H1 (cell line): ENCODE measurements at regions not wholly inside any gene's neighbourhood (a gene's known extent, or its start where the extent isn't known, plus 50 kb on each side); places are given as distances from the start of the nearest gene placed in this dataset.
"Not testable (repeated sequence)": the region's sequence is repeated elsewhere in the genome, so short reads cannot be mapped to it uniquely, and the experiment has no call there.

Experiments used
- CTCF ChIA-PET: fragments of 300-600 bp; sonication (Branson Sonifier 250); formaldehyde crosslinking; loops from one replicate; lab custom pipeline; 2021; ENCODE audit not compliant: partially characterized antibody; lab: Charles Lee
- POLR2A ChIA-PET: fragments of 300-600 bp; sonication (Branson Sonifier 250); formaldehyde crosslinking; loops from one replicate; lab custom pipeline; 2021; ENCODE audit warnings: inconsistent platforms; ENCODE audit not compliant: partially characterized antibody; lab: Charles Lee
- DNase-seq, 2 experiments: peaks; one replicate each; pipeline versions ENCODE4 v3.0.0 to v3.0.0-alpha.2; 2010 to 2022; ENCODE audit warnings: low spot score in 2 of 2, low read depth in 1 of 2, mixed read lengths in 1 of 2
- FAIRE-seq: peaks from 2 replicates; lab custom pipeline; 2011; peaks lifted over from hg19 to GRCh38; lab: Jason Lieb, UNC
- H2AFZ ChIP-seq: 2 replicates; pipeline ENCODE4 v1.8.1; 2012; ENCODE audit warnings: low read length, inconsistent platforms
- H2AK5ac ChIP-seq: 2 replicates; pipeline ENCODE4 v1.6.1; 2013; ENCODE audit warnings: low read depth, low read length
- H2BK120ac ChIP-seq: replicated peaks from 2 replicates; pipeline ENCODE3; 2013; ENCODE audit warnings: low read depth, low read length, inconsistent platforms
- H2BK12ac ChIP-seq: 2 replicates; pipeline ENCODE4 v1.6.1; 2013; ENCODE audit warnings: low read depth, low read length
- H2BK15ac ChIP-seq: 2 replicates; pipeline ENCODE4 v1.6.1; 2013; ENCODE audit warnings: low read length
- H2BK20ac ChIP-seq: 2 replicates; pipeline ENCODE4 v1.6.1; 2013; ENCODE audit warnings: low read length
- H2BK5ac ChIP-seq: 2 replicates; pipeline ENCODE4 v1.6.1; 2013; ENCODE audit warnings: low read depth, low read length
- H3K14ac ChIP-seq: 2 replicates; pipeline ENCODE4 v1.6.1; 2013; ENCODE audit warnings: inconsistent platforms; ENCODE audit not compliant: insufficient read length
- H3K18ac ChIP-seq: 2 replicates; pipeline ENCODE4 v1.6.1; 2013; ENCODE audit warnings: low read length; ENCODE audit errors: extremely low read depth
- H3K23ac ChIP-seq: 2 replicates; pipeline ENCODE4 v1.6.1; 2013; ENCODE audit warnings: inconsistent platforms; ENCODE audit not compliant: insufficient read length
- H3K23me2 ChIP-seq: 2 replicates; pipeline ENCODE4 v1.6.1; 2013; ENCODE audit warnings: low read depth, low read length
- H3K27ac ChIP-seq: 2 replicates; pipeline ENCODE4 v1.6.1; 2011; ENCODE audit warnings: low read depth, low read length, inconsistent platforms
- H3K27me3 ChIP-seq, 4 experiments: replicated peaks in 1 of 4; 1 replicate in 1 of 4; 2 replicates in 3 of 4; pipeline versions ENCODE4 v1.6.1 to v1.8.1; 2011 to 2013; ENCODE audit warnings: low read length in 3 of 4, mild to moderate bottlenecking in 3 of 4, inconsistent platforms in 2 of 4, mixed read lengths in 2 of 4, moderate library complexity in 1 of 4; ENCODE audit not compliant: control insufficient read depth in 3 of 4, insufficient read depth in 3 of 4; ENCODE audit errors: extremely low read depth in 1 of 4
- H3K36me3 ChIP-seq, 4 experiments: 2 replicates each; pipeline versions ENCODE4 v1.6.1 to v1.8.1; 2011 to 2013; ENCODE audit warnings: mild to moderate bottlenecking in 4 of 4, low read length in 3 of 4, moderate library complexity in 2 of 4, control low read depth in 1 of 4, inconsistent platforms in 1 of 4; ENCODE audit not compliant: insufficient read depth in 4 of 4, control insufficient read depth in 2 of 4
- H3K4ac ChIP-seq: replicated peaks from 2 replicates; pipeline ENCODE3; 2013; ENCODE audit warnings: low read length, low read depth, mixed read lengths, inconsistent platforms; ENCODE audit not compliant: insufficient read length
- H3K4me1 ChIP-seq, 4 experiments: replicated peaks in 1 of 4; 1 replicate in 1 of 4; 2 replicates in 3 of 4; pipeline versions ENCODE4 v1.6.1 to v1.8.1; 2011 to 2013; ENCODE audit warnings: low read length in 3 of 4, inconsistent platforms in 2 of 4, mixed read lengths in 1 of 4; ENCODE audit not compliant: insufficient read depth in 4 of 4, control insufficient read depth in 3 of 4
- H3K4me2 ChIP-seq, 2 experiments: 2 replicates each; pipeline versions ENCODE4 v1.6.1 to v1.8.1; 2011 to 2013; ENCODE audit warnings: low read depth in 2 of 2, low read length in 2 of 2, control low read depth in 1 of 2, inconsistent platforms in 1 of 2, mild to moderate bottlenecking in 1 of 2; ENCODE audit not compliant: insufficient read depth in 1 of 2
- H3K4me3 ChIP-seq, 4 experiments: fragments of 200-600, 300-600 bp in 1 of 4; sonication (generic), shearing (Covaris generic), sonication (Bioruptor Twin) in 1 of 4; 2 replicates each; pipeline versions ENCODE4 v1.5.1 to v1.8.1; 2011 to 2016; ENCODE audit warnings: low read length in 4 of 4, low read depth in 3 of 4, control low read depth in 2 of 4, inconsistent platforms in 2 of 4, mild to moderate bottlenecking in 2 of 4, mixed read lengths in 1 of 4, moderate library complexity in 1 of 4; ENCODE audit not compliant: insufficient read depth in 2 of 4; ENCODE audit errors: extremely low read depth in 1 of 4
- H3K56ac ChIP-seq: replicated peaks from 2 replicates; pipeline ENCODE3; 2013; ENCODE audit warnings: low read depth, mild to moderate bottlenecking, mixed read lengths, low read length, inconsistent platforms; ENCODE audit not compliant: insufficient read length
- H3K79me1 ChIP-seq: 2 replicates; pipeline ENCODE4 v1.6.1; 2013; ENCODE audit warnings: low read depth, low read length, control low read depth
- H3K79me2 ChIP-seq, 2 experiments: 2 replicates each; pipeline versions ENCODE4 v1.6.1 to v1.8.1; 2012 to 2013; ENCODE audit warnings: low read length in 2 of 2, mild to moderate bottlenecking in 2 of 2, inconsistent platforms in 1 of 2; ENCODE audit not compliant: insufficient read depth in 2 of 2, control insufficient read depth in 1 of 2
- H3K9ac ChIP-seq, 4 experiments: replicated peaks in 1 of 4; 1 replicate in 1 of 4; 2 replicates in 3 of 4; pipeline versions ENCODE4 v1.6.1 to v1.8.1; 2011 to 2013; ENCODE audit warnings: low read depth in 3 of 4, low read length in 3 of 4, control low read depth in 2 of 4, mild to moderate bottlenecking in 2 of 4, moderate library complexity in 2 of 4, inconsistent platforms in 1 of 4; ENCODE audit errors: extremely low read depth in 1 of 4
- H3K9me3 ChIP-seq, 2 experiments: 2 replicates each; pipeline versions ENCODE4 v1.6.1 to v1.8.1; 2012 to 2013; ENCODE audit warnings: mild to moderate bottlenecking in 2 of 2, moderate library complexity in 2 of 2, control low read depth in 1 of 2, inconsistent platforms in 1 of 2, low read depth in 1 of 2, low read length in 1 of 2, mixed read lengths in 1 of 2; ENCODE audit not compliant: insufficient read depth in 2 of 2
- H4K20me1 ChIP-seq, 2 experiments: replicated peaks in 1 of 2; 2 replicates each; pipeline versions ENCODE3 to v1.8.1; 2011 to 2013; ENCODE audit warnings: inconsistent platforms in 2 of 2, low read length in 2 of 2, mild to moderate bottlenecking in 1 of 2; ENCODE audit not compliant: insufficient read depth in 2 of 2, control insufficient read depth in 1 of 2
- H4K5ac ChIP-seq: 2 replicates; pipeline ENCODE4 v1.6.1; 2013; ENCODE audit warnings: low read length, low read depth, mixed read lengths, inconsistent platforms; ENCODE audit not compliant: insufficient read length
- H4K8ac ChIP-seq: 2 replicates; pipeline ENCODE4 v1.8.0; 2013; ENCODE audit warnings: mild to moderate bottlenecking, moderate library complexity, low read length, inconsistent platforms; ENCODE audit not compliant: insufficient read depth; ENCODE audit errors: extremely low read depth
- H4K91ac ChIP-seq: replicated peaks from 2 replicates; pipeline ENCODE3; 2013; ENCODE audit warnings: low read length, mixed read lengths, inconsistent platforms; ENCODE audit not compliant: insufficient read length
- EP300 ChIP-seq, 2 experiments: IDR thresholded peaks; 1 replicate in 1 of 2; 2 replicates in 1 of 2; pipeline ENCODE4 v1.6.1; 2011 to 2012; ENCODE audit warnings: low read depth in 2 of 2, low read length in 2 of 2, mild to moderate bottlenecking in 2 of 2, borderline replicate concordance in 1 of 2, inconsistent platforms in 1 of 2, moderate library complexity in 1 of 2
- GABPA ChIP-seq: IDR thresholded peaks from 2 replicates; pipeline ENCODE4 v1.6.1; 2011; ENCODE audit warnings: mild to moderate bottlenecking, low read length, moderate library complexity, borderline replicate concordance; ENCODE audit not compliant: insufficient read depth
- KDM1A ChIP-seq: fragments of 200-600, 300-600 bp; sonication (generic); IDR thresholded peaks from 2 replicates; pipeline ENCODE4 v1.7.1; 2016; ENCODE audit warnings: mild to moderate bottlenecking, low read length, borderline replicate concordance
- RFX5 ChIP-seq: IDR thresholded peaks from 2 replicates; pipeline ENCODE4 v1.6.1; 2011; ENCODE audit warnings: low read depth, low read length, improper control_type of control experiment, borderline replicate concordance
- WGBS, 2 experiments: shearing (Covaris generic) in 1 of 2; methylation state at CpG; one replicate each; pipeline versions ENCODE4 v1.1.6 to v1.1.7; 2013 to 2015; ENCODE audit warnings: low lambda C conversion rate in 2 of 2, mixed read lengths in 2 of 2, inconsistent platforms in 1 of 2, low coverage in 1 of 2, missing lambda C conversion rate in 1 of 2; ENCODE audit not compliant: insufficient replicate concordance in 2 of 2, insufficient coverage in 1 of 2, insufficient read length in 1 of 2; ENCODE audit errors: extremely low coverage in 1 of 2, missing lambda C conversion rate in 1 of 2; 5-methylcytosine and 5-hydroxymethylcytosine counted together
- TF ChIP-seq, protein P1 (sequence below): IDR thresholded peaks from 2 replicates; pipeline ENCODE4 v1.6.1; 2012; ENCODE audit warnings: inconsistent platforms

GRCh38 chr7:138249975-138250374, 173.7 kb downstream of the AKR1D1 start (continued):
- TF ChIP-seq GABPA = no peak
- no peak for TF ChIP-seq RFX5
- TF ChIP-seq EP300 (IDR thresholded peaks at IDR 0.05; ENCODE audit: borderline replicate concordance in 1 of 2, low read depth in 2 of 2, low read length in 2 of 2) = no peak
- TF ChIP-seq KDM1A = no peak
- TF ChIP-seq, protein P1, sequence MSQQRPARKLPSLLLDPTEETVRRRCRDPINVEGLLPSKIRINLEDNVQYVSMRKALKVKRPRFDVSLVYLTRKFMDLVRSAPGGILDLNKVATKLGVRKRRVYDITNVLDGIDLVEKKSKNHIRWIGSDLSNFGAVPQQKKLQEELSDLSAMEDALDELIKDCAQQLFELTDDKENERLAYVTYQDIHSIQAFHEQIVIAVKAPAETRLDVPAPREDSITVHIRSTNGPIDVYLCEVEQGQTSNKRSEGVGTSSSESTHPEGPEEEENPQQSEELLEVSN = no peak

DNA sequence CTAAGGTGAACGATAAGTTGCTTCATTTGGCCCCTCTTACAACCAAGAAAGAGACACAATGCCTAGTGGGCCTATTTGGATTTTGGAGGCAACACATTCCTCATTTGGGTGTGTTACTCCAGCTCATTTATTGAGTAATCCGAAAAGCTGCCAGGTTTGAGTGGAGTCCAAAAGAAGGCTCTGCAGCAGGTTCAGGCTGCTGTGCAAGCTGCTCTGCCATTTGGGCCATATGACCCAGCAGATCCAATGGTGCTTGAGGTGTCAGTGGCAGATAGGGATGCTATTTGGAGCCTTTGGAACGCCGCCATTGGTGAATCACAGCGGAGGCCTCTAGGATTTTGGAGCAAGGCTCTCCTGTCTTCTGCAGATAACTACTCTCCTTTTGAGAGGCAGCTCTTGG, 176.4 kb downstream of the AKR1D1 start:
- H4K91ac ChIP-seq, FAIRE-seq, H4K8ac ChIP-seq: not testable (repeated sequence)

More for the DNA sequence above, 176.4 kb downstream of the AKR1D1 start:
- H3K23ac ChIP-seq, H3K4me2 ChIP-seq, H3K56ac ChIP-seq, H3K27me3 ChIP-seq, H4K5ac ChIP-seq, H3K18ac ChIP-seq, H3K4me3 ChIP-seq, CTCF ChIA-PET, H3K79me1 ChIP-seq, H3K4ac ChIP-seq, H3K4me1 ChIP-seq, H3K14ac ChIP-seq, H3K9ac ChIP-seq, H2BK15ac ChIP-seq, H4K20me1 ChIP-seq, H2BK12ac ChIP-seq, H3K27ac ChIP-seq, H2BK20ac ChIP-seq, POLR2A ChIA-PET, H2BK120ac ChIP-seq, H2AFZ ChIP-seq, H2BK5ac ChIP-seq, H3K9me3 ChIP-seq, H3K23me2 ChIP-seq, H3K36me3 ChIP-seq, H2AK5ac ChIP-seq, H3K79me2 ChIP-seq: not testable (repeated sequence)
- peak in 1 of 2 experiments; percentile 27 for DNase-seq
- 96% methylated on average over 5 of the region's 5 CpGs; no CpG with 5 or more reads in 1 of the 2 experiments for WGBS, 2 experiments
